Breast epithelium (tissue), 3 donors: ENCODE measurements at regions not wholly inside any gene's neighbourhood (a gene's known extent, or its start where the extent isn't known, plus 50 kb on each side); places are given as distances from the start of the nearest gene placed in this dataset.

ENCODE experiments used
- POLR2A ChIP-seq: fragments of 450-650 bp; IDR thresholded peaks from one replicate; pipeline ENCODE4 v1.6.1; 2016; ENCODE audit warnings: antibody characterized with exemption, mild to moderate bottlenecking, moderate library complexity
- TF ChIP-seq, protein P1 (sequence below), 3 donors: fragments of 450-650 bp; IDR thresholded peaks; one replicate each; pipeline ENCODE4 v1.5.1; 2016 to 2017; ENCODE audit warnings: antibody characterized with exemption in 3 of 3, mild to moderate bottlenecking in 3 of 3, moderate library complexity in 3 of 3

GRCh38 chr6:104653781-104654180 is 205.9 kb downstream of the HACE1 start:
- no peak for TF ChIP-seq POLR2A
- TF ChIP-seq, protein P1, sequence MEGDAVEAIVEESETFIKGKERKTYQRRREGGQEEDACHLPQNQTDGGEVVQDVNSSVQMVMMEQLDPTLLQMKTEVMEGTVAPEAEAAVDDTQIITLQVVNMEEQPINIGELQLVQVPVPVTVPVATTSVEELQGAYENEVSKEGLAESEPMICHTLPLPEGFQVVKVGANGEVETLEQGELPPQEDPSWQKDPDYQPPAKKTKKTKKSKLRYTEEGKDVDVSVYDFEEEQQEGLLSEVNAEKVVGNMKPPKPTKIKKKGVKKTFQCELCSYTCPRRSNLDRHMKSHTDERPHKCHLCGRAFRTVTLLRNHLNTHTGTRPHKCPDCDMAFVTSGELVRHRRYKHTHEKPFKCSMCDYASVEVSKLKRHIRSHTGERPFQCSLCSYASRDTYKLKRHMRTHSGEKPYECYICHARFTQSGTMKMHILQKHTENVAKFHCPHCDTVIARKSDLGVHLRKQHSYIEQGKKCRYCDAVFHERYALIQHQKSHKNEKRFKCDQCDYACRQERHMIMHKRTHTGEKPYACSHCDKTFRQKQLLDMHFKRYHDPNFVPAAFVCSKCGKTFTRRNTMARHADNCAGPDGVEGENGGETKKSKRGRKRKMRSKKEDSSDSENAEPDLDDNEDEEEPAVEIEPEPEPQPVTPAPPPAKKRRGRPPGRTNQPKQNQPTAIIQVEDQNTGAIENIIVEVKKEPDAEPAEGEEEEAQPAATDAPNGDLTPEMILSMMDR (IDR thresholded peaks at IDR 0.05) = no peak
